HG03565 (cell line): ENCODE measurements at regions not wholly inside any gene's neighbourhood (a gene's known extent, or its start where the extent isn't known, plus 50 kb on each side); places are given as distances from the start of the nearest gene placed in this dataset.
"Not testable (repeated sequence)": the region's sequence is repeated elsewhere in the genome, so short reads cannot be mapped to it uniquely, and the experiment has no call there.

Experiments
- ATAC-seq: cut with Tn5 transposase; IDR thresholded peaks from one replicate; pipeline ENCODE4 v1.9.1; 2021; ENCODE audit warnings: mild to moderate bottlenecking, moderate library complexity; ENCODE audit not compliant: unreplicated experiment

- no peak for ATAC-seq
Measured at GRCh38 chr4:23970201-23970850, 80.5 kb upstream of the PPARGC1A start.

- no peak for ATAC-seq
Measured at GRCh38 chr4:23969635-23970145, 79.8 kb upstream of the PPARGC1A start.

GRCh38 chr4:23967281-23967680 is 77.4 kb upstream of the PPARGC1A start:
- ATAC-seq: no peak

GRCh38 chr4:23966725-23967124 is 76.9 kb upstream of the PPARGC1A start:
- ATAC-seq: no peak

GRCh38 chr4:23962462-23962861 is 72.6 kb upstream of the PPARGC1A start:
- no peak for ATAC-seq

- not testable (repeated sequence) for ATAC-seq
Measured at GRCh38 chr4:23961395-23961794, 71.5 kb upstream of the PPARGC1A start.

- ATAC-seq: no peak
Measured at GRCh38 chr4:23959396-23960148, 69.7 kb upstream of the PPARGC1A start.

- no peak for ATAC-seq
Measured at GRCh38 chr4:23958749-23959148, 68.9 kb upstream of the PPARGC1A start.

- no peak for ATAC-seq
Measured at GRCh38 chr4:23957465-23957864, 67.6 kb upstream of the PPARGC1A start.

GRCh38 chr4:23956601-23957364 is 66.9 kb upstream of the PPARGC1A start:
- no peak for ATAC-seq

GRCh38 chr4:23952258-23952657 is 62.4 kb upstream of the PPARGC1A start:
- no peak for ATAC-seq

GRCh38 chr4:23947826-23948225 is 58.0 kb upstream of the PPARGC1A start:
- no peak for ATAC-seq

GRCh38 chr4:23946299-23946698 is 56.5 kb upstream of the PPARGC1A start:
- ATAC-seq: no peak

- ATAC-seq: no peak
Measured at GRCh38 chr4:23945451-23946017, 55.7 kb upstream of the PPARGC1A start.

GRCh38 chr4:23944556-23944955 is 54.7 kb upstream of the PPARGC1A start:
- not testable (repeated sequence) for ATAC-seq

GRCh38 chr4:23943478-23943877 is 53.6 kb upstream of the PPARGC1A start:
- ATAC-seq: no peak

GRCh38 chr4:23942471-23942870 is 52.6 kb upstream of the PPARGC1A start:
- ATAC-seq: no peak
